Activated CD4-positive, alpha-beta memory T cell treated with anti-CD3 and anti-CD28 coated beads for 36 hours (primary cell): ENCODE measurements at regions not wholly inside any gene's neighbourhood (a gene's known extent, or its start where the extent isn't known, plus 50 kb on each side); places are given as distances from the start of the nearest gene placed in this dataset.

Source experiments
- CTCF ChIA-PET: fragments of 350-600 bp; sonication (Branson Sonifier 250); formaldehyde crosslinking; loops from one replicate; lab custom pipeline; 2021; ENCODE audit warnings: antibody characterized with exemption, inconsistent platforms; lab: Charles Lee
- POLR2A ChIA-PET: fragments of 350-600 bp; sonication (Branson Sonifier 250); formaldehyde crosslinking; loops from one replicate; lab custom pipeline; 2021; ENCODE audit warnings: antibody characterized with exemption; lab: Charles Lee
- DNase-seq: peaks from one replicate; pipeline ENCODE4 v3.0.0-alpha.2; 2020
- H3K27ac Mint-ChIP-seq: one replicate; pipeline ENCODE4 v1.8.0; 2021; ENCODE audit warnings: mixed read lengths
- H3K27me3 Mint-ChIP-seq: one replicate; pipeline ENCODE4 v1.8.0; 2021; ENCODE audit warnings: mixed read lengths
- H3K36me3 Mint-ChIP-seq: one replicate; pipeline ENCODE4 v1.8.0; 2021; ENCODE audit warnings: mixed read lengths
- H3K4me1 Mint-ChIP-seq: one replicate; pipeline ENCODE4 v1.8.0; 2021; ENCODE audit warnings: low read depth, mixed read lengths
- H3K4me3 Mint-ChIP-seq: one replicate; pipeline ENCODE4 v1.8.0; 2021; ENCODE audit warnings: mild to moderate bottlenecking, mixed read lengths
- H3K9me3 Mint-ChIP-seq: one replicate; pipeline ENCODE4 v1.8.0; 2021; ENCODE audit warnings: mixed read lengths
- intact Hi-C: fragments of 100-400 bp; cut with micrococcal nuclease; formaldehyde crosslinking; loops from one replicate; pipeline ENCODE4 v1.15.1; 2023

DNA sequence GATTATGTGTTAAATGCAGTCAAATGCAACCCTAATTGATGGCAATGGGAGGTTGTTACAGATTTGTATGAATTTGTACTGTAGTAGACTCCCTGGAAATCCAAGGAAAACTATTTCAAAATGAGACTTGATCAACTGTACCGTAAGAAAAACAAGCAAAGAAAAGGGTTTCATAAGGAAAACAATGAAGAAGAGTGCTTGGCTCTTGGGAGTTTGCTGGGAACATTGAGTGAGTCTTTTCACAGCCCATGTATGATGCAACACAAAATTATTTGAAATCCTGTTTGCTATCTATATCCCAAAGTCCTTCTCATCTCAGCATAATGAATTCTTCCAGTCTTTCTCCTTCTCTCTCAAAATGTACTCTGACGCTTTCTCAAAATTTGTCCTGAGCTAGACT lies 67.0 kb upstream of the OSR1 start:
- DNase-seq = no peak
- intact Hi-C loops = no loop called here
- ChIA-PET POLR2A (no interaction called here), CTCF (interaction anchor here (1.1 kb wide), 1 partner anchor 20 kb away, joined by 3 read pairs; no protein-coding TSS in a partner anchor)
- Mint-ChIP-seq H3K27me3 (peaks cover 18% of the 10 kb centered on the region), H3K9me3 (no peaks in the 10 kb centered on the region), H3K27ac (no peak overlapping the region), H3K4me3 (no peak overlapping the region), H3K36me3 (no peaks in the 10 kb centered on the region), H3K4me1 (no peaks in the 10 kb centered on the region)

DNA sequence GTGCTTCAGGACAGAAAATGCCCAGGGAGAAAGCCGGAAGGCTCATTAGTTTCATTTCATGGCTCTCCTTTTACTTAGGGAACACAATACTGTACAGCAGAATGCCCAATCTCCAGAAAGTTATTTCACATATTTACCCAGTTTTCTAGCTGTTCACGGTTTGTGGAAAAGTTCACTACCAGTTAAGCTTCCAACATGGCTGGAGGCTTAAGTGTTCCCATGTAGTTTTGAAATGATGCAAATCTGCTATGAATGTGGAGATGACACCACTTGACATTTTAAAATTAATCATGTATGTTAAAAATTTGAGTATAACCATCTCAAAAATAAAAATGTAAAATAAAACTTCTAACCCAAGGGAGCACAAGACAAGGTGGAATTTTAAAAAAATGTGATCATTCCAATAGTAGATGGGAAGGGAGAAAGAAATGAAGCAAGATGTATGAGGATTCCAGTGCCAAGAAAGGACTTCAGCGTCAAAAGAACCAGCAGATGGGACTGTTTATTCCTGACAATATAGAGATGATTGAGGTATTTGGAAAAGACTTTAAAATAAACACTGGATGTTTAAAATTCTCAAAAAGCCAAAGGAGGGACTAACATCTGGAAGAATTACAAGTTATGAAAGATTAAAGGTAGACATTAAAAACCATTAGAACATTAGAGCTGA lies 60.9 kb upstream of the OSR1 start:
- no peaks in the 10 kb centered on the region for H3K9me3 Mint-ChIP-seq
- intact Hi-C loops = no loop called here
- ChIA-PET CTCF (no interaction called here), POLR2A (no interaction called here)
- no peak overlapping the region for H3K27ac Mint-ChIP-seq
- no peak overlapping the region for H3K4me3 Mint-ChIP-seq
- no peak for DNase-seq
- H3K27me3 Mint-ChIP-seq = peaks cover 2% of the 10 kb centered on the region
- no peaks in the 10 kb centered on the region for H3K36me3 Mint-ChIP-seq
- no peaks in the 10 kb centered on the region for H3K4me1 Mint-ChIP-seq

DNA sequence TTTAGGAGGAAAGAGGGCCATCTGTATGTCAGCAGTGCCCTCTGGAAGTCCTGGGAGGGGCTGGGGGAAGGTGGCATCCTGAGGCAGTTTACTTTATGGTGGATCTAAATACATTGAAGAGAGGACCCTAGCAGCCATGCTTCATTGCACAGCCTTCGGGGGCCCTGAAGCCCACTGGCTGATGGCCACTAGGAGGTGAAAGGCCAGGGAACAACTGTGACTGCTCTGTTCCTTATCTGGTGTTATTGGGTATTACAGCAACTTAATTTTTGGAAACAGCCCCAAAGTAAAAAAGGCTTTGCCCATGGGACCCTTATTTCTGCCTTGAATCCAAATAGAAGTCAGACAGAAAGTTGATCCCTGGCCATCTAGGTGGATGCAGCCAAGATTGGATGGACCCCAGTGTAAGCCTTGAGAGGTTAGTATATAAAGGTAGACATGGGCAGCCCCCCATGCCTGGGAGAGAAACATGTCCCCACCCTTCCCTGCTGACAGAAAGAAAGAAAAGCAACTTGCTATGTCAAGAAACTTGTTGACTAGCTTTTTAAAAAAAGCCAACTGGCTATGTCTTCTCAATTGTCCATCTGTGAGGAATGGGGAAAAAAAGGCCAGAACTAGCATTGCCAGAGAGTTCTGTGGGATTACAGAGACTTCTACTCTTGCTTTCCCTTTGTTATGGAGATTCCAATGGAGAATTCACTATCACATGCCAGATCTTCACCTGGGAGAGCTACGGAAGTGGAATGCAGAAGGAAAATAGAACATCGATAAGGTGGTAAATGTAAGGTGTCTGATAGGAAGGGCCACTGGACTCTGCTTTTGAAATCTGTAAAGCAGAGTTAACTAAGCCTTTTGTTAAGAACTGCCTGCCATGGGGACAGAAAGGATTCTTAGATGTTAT lies 58.6 kb upstream of the OSR1 start:
- Mint-ChIP-seq H3K27me3 (peaks cover 4% of the 10 kb centered on the region), H3K4me3 (no peak overlapping the region), H3K27ac (no peak overlapping the region), H3K4me1 (no peaks in the 10 kb centered on the region), H3K36me3 (no peaks in the 10 kb centered on the region), H3K9me3 (no peaks in the 10 kb centered on the region)
- ChIA-PET CTCF (no interaction called here), POLR2A (no interaction called here)
- no peak for DNase-seq
- intact Hi-C loops = no loop called here

DNA sequence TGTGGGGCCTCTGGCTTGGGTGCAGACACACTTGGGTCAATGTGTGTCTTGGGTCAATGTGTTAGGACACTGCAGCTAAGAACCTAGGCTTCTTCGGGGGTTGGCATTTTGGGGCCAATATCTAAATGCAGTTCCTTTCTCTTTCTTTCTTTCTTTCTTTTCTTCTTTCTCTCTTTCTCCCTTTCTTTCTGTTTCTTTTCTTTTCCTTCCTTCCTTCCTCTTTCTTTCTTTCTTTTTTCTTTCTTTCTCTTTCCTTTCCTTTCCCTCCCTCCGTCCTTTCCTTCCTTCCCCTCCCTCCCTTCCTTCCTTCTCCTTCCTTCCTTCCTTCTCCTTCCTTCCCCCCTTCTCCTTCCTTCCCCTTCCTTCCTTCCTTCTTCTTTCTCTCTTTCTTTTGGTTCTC lies 57.7 kb upstream of the OSR1 start:
- H3K27ac Mint-ChIP-seq = no peak overlapping the region
- CTCF ChIA-PET = no interaction called here

DNA sequence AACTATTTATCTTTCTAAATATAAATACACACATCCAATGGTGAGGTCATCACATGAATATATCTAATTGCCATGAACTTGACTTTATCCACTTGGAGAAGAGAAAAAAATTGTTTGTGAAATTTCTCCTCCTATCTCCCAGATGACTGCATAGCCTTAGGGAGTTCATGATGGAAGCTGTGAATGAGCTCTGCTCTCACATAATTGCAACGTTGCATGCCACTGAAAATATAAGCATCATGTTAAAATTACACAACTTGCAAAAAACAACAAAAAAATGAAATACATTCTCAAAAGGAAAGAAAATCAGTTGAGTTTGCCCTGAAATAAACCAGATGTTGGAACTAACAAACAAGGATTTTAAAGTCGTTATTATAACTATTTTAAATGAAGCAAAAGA lies 50.6 kb upstream of the OSR1 start:
- Mint-ChIP-seq H3K4me3 (no peak overlapping the region), H3K9me3 (peaks cover 2% of the 10 kb centered on the region), H3K27me3 (peaks cover 13% of the 10 kb centered on the region), H3K27ac (no peak overlapping the region), H3K4me1 (no peaks in the 10 kb centered on the region), H3K36me3 (no peaks in the 10 kb centered on the region)
- DNase-seq = no peak
- intact Hi-C loops = no loop called here
- ChIA-PET CTCF (no interaction called here), POLR2A (no interaction called here)

More for the DNA sequence above, 57.7 kb upstream of the OSR1 start:
- POLR2A ChIA-PET = no interaction called here
- intact Hi-C loops = no loop called here
- H3K4me3 Mint-ChIP-seq = no peak overlapping the region
- no peaks in the 10 kb centered on the region for H3K4me1 Mint-ChIP-seq
- peaks cover 4% of the 10 kb centered on the region for H3K27me3 Mint-ChIP-seq
- peaks cover 2% of the 10 kb centered on the region for H3K9me3 Mint-ChIP-seq
- no peaks in the 10 kb centered on the region for H3K36me3 Mint-ChIP-seq
- no peak for DNase-seq

DNA sequence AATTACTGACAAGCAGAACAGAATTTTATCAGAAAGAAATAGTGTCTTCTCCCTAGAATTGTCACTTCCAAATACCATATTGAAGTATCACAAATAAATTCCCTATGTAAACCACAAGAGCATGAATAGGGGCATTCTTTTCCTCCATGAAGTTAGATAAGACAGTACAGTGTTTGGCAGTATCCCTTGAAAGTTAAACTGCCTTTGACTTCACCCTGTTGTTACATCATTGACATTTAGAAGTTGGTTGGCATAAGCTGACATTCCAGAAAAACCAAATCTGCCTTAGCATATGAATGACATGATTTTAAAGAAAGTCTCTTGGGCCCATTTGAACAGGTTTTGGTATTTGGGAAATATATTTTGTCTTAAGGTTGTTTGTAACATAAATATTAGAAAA lies 50.2 kb upstream of the OSR1 start:
- Mint-ChIP-seq H3K9me3 (peaks cover 2% of the 10 kb centered on the region), H3K27ac (no peak overlapping the region), H3K4me1 (no peaks in the 10 kb centered on the region), H3K4me3 (no peak overlapping the region), H3K36me3 (no peaks in the 10 kb centered on the region), H3K27me3 (peaks cover 13% of the 10 kb centered on the region)
- no peak for DNase-seq
- POLR2A ChIA-PET = no interaction called here
- intact Hi-C loops = no loop called here
- CTCF ChIA-PET = no interaction called here
